ENCODE measurements at regions not wholly inside any gene's neighbourhood (a gene's known extent, or its start where the extent isn't known, plus 50 kb on each side); places are given as distances from the start of the nearest gene placed in this dataset.
"Not testable (repeated sequence)": the region's sequence is repeated elsewhere in the genome, so short reads cannot be mapped to it uniquely, and the experiment has no call there.

DNA sequence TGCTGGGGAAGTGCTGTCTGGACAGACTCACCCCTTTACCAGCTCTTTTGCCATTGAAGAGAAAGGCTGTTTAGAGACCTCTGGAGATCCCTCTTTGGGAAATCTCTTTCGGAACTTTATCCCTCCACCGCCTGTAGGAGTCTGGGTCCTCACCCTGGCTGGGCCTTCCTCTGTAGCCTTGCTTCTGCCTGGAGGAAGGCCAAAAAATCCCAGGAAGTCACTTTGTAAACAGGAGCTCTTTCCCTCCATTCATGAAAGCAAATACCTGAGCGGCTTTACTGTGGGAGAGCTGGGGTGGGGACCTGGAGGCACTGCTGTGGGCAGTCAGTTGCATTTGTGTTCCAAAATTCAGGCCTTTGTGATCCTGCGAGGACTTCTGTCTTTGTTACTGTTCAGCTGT is 126.2 kb downstream of the KLF6 start:
- DNase-seq, result no peak

DNA sequence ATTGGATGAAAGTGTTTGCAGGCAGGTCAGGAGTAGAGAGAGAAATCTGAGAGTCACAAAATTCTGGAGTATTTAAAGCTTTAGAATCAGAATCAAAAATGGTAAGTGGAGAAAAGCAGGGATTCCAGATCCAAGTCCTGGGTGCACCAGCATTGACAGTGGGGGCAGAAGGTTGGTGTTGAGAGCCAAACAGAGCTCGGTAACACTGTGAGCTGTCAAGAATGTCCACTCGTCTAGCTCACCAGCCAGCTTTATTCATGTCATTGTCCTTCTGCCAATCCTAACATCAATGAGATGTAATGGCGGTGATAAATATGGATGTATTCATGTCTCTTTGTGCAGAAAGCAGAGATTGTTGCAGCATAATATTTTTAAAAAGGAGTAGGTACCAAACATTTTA is 128.8 kb downstream of the KLF6 start:
- no peak for DNase-seq

DNA sequence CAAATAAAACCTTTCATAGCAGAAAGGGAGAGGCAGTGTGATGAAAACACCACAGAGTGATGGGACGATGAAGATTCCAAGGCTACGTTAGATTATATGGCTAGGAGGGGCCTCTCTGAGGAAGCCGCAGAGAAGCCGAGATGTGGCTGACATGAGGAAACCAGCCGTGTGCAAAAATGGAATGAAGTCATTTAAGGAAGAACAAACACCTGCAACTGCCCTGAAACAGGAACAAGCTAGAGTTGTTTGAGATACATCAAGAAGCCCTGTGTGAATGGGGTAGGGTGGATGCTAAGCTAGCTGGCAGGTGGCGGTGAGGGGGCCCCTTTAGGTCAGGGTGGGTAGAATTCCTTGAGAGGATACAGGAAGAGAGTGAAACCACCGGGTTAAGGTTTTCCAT is 129.5 kb downstream of the KLF6 start:
- DNase-seq, result no peak

DNA sequence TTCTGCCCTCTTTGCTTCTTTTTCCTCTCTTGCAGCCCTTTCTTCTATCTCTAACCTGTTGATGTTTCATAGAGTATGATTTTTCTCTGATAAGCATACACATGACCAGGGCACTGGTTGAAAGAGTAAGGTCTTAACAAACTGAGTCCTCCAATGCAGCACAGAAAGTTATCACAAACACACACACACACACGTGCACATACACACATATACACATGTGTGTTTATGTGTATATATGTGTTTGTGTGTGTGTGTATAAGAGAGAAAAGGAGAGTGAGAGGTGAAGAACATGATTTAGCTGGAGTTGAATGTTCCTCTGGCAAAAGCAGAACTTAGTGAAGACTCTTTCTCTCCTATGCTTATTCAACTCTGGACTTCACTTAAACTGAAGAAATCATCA is 130.0 kb downstream of the KLF6 start:
- no peak for DNase-seq

DNA sequence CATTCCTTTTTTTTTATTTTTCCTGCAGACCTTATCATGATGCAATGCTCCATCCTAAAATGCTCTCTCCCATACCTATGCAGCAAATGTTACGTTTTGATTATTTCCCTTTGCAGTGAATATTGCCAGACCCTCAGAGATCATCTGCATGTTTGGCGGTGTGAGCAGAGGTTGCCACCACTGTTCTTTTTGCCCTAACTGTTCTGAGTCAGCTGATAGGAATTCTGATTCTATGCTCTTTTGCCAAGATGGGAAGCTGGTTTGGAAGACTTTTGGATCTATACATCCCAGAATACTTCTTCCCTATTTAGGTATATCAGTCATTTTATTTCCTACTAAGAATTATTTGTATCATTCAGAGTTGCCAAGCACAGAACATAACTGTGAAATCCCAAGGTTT is 130.5 kb downstream of the KLF6 start:
- DNase-seq, result no peak

DNA sequence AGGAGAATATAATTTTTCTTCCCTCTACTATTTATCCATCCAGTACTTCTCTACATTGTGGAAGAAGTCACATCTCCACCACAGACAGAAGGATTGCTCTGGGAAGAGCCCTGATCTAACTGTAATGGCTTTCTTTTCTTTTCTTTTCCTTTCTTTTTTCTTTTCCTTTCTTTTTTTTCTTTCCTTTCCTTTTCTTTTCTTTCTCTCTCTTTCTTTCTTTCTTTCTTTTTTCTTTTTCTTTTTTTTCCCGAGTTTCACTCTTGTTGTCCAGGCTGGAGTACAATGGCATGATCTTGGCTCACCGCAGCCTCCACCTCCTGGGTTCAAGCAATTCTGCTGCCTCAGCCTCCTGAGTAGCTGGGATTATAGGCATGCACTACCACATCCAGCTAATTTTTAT is 131.7 kb downstream of the KLF6 start:
- DNase-seq, result not testable (repeated sequence)

DNA sequence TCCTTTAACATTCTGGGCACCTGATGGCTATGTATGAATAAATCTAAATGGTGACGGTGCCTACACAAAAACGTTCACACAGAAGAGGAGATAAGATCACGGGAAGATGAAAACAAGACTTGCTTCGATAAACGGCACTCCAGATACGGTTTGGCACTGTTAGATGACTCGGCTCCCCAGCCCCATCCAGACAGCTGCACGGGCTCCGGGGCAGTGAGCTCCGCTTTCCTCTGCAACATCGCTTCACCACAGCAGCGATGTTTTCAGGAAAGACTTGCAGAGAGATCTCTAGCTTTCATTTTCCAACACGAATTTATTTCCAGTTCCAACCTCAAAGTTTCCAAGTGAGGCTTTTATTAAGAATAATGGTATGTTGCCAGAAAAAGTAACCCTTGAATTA is 132.1 kb downstream of the KLF6 start:
- no peak for DNase-seq

DNA sequence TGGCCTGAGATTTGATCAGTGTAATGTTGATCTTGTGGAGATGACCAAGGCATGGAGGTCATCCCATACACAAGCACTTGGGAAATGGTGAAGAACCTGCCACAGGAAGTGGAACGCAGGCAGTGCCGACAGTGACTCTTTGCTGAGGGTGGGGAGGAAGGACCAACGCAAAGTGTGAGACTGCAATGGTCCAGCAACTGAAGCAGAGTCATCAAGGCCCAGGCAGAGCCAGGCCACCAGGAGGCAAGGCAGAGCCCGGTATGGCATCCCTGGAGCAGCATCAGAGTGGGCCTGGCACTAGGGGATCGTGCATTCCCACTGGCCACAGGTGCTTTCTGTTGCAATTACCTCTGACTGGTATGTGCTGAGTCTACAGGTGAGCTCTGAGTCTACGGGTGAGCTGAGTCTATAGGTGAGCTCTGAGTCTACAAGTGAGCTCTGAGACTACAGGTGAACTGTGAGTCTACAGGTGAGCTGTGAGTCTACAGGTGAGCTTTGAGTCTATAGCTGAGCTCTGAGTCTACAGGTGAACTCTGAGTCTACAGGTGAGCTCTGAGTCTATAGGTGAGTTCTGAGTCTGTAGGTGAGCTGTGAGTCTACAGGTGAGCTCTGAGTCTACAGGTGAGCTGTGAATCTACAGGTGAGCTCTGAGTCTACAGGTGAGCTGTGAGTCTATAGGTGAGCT is 132.9 kb downstream of the KLF6 start:
- no peak for DNase-seq

DNA sequence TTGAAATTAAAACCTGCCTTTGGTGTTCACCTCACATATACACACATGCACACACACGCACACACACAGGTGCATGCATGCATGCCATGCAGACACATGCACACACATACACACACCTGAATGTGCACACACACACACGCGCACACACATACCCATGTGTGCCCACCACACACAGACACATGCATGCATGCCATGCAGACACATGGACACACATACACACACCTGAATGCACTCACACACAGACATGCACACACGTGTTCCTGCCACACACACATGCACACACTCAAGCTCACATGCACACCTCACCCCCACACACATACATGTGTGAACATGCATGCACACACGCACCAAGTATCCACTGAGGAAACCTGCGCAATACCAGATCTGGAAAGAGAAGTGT is 136.4 kb downstream of the KLF6 start:
- DNase-seq, result no peak

DNA sequence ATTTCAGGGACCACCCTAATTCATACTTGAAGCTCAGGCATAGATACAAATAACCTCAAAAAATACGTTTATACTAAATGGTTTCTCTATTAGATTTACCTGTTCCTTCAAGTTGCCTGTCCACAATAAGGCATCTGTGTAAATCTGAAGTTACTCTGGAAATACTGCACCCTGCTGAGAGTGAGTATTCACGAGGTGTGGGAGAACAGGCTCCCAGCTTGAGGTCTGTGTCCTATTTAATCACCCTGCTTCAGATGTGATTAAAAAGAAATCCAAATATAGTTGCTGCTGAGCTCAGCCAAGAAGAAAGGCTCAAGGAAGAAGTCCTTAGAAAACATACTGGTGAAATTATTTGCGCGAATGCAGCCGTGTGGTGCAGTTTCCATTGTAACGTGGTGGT is 136.8 kb downstream of the KLF6 start:
- no peak for DNase-seq

DNA sequence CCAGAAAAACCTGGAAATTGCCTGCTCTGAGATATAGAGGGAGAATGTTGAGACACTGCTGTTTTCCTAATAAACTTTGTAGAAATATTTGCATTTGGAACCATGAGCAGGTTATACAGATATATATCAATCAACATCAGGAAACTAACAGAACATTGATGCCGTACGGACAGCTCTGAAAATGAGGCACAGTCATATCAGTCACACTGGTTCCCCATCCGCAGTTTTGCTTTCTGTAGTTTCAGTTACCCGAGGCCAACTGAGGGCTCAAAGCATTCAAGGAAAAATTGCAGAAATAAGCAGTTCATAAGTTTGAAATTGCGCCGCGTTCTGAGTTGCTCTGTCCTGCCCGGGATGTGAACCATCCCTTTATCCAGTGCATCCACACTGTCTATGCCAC is 137.9 kb downstream of the KLF6 start:
- no peak for DNase-seq

DNA sequence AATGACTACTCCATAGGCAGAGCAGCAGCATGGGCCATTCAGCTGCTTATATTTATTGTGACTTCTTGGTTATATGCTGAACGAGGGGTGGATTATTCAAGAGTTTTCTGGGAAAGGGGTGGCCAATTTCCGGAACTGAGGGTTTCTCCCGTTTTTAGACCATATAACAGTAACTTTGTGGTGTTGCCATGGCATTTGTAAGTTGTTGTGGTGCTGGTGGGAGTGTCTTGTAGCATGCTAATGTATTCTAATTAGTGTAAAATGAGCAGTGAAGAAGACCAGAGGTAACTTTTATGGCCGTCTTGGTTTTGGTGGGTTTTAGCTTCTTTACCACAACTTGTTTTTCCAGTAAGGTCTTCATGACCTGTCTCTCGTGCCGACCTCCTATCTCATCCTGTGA is 139.6 kb downstream of the KLF6 start:
- no peak for DNase-seq

DNA sequence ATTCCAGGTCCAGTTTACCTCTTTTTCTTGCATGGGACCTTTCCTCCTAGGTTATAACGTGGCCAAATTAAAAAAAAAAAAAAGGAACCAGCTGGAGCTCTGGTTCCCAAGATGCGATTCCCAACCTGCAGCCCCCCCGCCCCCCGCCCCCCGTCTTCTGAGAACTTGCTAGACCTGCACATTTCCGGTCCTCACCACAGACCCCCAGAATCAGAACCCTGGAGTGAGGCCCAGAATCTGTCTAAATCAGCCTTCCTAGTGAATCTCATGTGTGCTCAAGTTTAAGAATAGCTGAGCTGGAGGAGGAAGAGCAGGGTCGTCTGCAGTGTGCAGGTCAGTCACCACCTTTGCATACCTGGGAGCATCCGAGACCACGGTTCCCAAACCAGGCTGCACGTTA is 144.2 kb downstream of the KLF6 start:
- no peak for DNase-seq

DNA sequence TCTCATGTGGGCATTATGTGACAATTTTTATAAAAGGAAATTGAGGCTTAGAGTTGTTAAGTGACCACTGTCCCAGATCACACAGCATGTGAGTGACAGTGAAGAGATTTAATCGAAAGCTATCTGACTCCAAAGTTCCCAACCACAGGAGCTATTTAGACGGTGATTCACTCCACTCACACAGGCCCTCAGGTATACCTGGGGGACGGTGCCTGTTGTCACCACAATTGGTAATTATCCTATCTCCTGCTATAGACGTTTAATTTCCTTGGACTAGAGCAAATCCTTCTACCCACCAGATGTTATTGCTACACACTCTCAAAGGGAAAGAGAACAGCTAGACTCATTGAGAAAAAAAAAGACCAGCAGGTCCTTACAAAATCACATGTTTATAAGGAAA is 145.5 kb downstream of the KLF6 start:
- DNase-seq, result no peak

DNA sequence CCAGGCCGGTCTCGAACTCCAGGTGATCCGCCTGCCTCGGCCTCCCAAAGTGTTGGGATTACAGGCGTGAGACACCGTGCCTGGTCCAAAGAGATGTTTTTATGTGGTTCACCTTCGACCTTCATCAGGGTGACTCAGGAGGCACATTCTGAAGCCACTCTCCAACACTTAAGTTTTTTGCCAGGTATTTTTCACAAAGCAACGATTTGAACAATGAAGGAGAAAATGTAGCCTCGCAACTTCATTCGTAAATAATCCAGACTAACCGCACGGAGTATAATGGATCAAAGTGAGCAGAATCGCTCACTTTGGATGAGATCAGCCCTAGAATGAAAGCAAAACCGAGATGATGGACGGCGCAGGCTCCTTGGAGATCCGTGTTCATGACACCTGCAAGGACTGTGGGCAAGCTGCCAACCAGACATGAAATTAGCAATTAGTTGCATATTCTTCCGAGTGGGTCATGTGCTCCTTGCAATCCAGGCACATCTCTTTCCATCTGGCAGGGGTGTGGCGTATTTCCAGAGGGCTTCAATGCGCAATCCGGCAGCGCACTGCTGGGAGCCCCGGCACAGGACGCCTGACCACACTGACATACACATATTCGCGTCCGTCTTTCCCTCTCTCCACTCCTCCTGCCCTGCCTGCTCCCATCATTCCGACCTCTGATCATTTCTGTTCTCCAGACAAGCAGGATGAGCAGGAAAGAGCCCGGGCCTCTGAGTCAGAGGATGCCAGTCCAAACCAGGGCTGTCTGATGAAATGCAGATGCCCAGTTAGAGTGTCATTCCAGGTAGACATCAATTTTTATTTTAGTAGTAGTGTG is 148.4 kb downstream of the KLF6 start:
- no peak for DNase-seq

DNA sequence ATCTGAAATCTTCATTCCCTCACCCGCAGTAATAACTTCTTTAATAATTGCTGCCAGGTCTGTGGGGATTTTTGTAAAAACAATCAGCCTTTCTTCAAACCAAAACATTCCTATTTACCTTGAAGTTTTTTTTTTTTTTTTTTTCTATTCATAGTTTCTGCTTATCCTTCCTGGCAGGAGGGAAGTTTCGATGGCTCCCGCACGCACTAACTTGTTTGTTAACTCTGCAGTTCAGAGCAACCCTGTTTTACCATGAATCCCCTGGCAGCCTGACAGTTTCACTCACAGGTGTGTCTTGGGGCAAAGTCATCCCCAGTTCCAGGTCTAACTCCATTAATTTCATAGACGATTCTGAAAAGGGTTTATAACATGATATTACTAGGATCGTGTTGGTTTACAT is 149.3 kb downstream of the KLF6 start:
- no peak for DNase-seq

DNA sequence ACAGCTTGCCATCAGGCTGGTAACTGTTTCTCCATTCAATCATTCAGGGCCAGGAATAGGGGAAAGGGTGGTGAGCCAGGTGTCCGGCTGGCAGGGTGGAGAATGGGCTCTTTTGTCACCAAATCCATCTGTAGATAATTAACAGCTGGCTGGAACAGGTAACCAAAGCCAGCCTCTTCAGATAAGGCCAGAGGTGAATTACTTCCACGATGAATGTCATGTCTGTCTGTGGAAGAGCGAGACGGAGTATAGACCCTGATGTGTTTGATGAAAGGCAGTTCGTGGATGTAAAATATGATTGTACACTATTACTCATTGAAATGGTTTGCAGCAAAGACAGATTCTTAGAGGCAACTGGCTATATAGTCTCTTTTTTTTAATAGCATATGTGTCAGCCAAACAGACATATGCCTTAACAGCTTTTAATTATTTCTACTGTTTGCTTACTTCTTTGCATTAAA is 149.8 kb downstream of the KLF6 start:
- no peak for DNase-seq

DNA sequence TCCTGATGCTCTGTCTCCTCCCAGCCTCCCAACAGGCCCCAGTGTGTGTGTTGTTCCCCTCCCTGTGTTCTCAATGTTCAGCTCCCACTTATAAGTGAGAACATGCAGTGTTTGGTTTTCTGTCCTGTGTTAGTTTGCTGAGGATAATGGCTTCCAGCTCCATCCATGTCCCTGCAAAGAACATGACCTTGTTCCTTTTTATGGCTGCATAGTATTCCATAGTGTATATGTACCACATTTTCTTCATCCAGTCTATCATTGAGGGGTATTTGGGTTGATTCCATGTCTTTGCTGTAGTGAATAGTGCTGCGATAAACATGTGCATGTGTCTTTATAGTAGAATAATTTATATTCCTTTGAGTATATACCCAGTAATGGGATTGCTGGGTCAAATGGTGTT is 150.4 kb downstream of the KLF6 start:
- DNase-seq, result not testable (repeated sequence)

DNA sequence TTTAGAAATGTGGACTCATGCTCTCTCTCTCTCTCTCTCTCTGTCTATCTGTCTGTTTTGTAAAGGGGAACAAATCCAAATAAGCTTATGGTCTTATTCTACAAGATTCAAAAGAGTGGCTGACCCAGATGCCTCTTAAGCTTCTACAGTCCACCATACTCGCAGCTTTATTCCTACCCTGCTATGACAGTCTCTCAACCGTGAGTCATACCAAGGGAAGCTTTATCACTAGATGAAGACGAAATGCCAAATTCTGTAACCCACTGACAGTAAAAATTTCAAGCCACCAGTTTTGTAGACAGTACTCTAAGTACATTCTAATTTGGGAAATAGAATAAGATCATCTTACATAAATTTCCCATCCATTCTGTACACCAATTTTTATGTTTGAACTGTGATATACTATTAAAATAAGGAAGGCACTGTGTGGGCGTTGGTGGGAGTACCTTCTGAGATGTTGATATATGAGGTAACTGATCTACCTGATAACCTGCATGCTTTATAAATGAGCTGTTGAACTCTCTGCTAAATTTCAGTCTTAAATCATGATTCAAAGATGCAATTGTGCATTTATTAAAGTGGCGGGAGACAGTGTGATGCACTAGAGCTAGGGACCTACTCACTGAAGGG is 153.2 kb downstream of the KLF6 start:
- no peak for DNase-seq

DNA sequence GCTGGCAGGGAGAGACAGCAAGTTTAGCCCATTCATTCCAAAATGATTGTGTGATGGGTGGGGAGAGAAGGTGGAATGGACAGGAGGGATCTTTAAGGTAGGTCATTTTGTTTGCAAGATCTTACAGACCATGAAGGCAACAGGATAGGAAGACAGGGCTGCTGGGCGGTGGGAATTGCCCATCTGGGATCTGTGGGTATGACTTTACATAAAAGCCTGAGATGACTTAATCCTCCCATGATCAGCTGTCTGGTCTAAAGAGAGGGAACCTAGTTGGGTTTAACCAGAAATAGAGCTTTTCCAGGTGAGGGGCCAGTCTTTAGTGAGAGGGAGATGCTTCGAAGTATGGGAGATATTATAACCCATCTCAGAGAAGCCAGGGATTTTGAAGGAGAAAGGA is 153.7 kb downstream of the KLF6 start:
- no peak for DNase-seq

DNA sequence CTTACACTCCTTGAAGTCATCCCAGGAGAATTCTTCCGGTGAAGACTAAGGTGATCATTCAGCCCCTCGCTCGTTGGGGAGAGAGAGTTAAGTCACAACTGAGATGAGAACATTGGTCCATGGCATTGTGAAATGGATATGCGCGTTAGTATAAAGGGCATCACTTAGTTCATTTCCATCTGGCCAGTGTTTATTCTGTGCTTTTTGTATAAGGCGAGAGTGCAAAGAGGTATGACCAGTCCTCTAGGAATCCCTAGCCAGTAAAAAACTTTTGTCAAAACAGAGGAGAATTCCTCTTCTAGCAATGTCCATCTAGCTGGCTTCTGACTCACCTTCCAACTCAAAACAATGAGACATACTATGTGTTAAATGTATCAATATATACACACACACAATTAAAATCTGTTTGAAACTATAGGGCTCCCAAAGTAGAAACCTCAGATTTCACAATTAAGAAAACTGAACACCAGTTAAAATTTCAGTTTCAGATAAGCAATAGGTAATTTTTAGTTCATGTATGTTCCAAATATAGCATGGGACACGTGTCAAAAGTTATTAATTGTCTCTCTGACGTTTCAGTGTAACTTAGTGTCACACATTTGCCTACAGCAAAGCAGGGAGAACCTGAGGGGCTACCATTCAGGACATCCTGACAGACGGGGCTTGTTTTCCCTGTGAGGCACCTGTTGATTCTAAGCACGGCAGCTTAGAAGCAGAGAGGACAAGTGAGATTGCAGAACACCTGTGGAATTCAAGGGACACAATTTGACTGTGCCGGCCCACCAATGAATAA is 158.9 kb downstream of the KLF6 start:
- DNase-seq, result no peak

DNA sequence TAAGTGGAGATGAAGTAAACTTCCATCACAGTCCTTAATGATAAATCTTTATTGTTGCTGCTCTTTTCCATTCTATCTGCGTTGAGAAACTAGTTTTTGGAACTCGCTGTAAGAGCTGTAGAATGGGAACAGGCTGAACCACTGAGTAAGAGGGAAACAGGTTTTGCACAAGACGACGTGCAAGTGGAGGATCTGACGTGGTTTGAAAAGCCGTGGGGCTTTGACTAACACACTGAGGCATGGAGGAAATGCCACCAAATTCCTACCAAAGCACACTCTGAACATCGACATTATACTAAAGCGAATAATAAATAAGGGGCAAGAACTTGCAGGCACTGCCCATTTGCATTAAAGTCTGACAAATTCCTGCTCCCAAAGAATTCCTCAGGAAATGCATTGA is 160.6 kb downstream of the KLF6 start:
- DNase-seq, result no peak

DNA sequence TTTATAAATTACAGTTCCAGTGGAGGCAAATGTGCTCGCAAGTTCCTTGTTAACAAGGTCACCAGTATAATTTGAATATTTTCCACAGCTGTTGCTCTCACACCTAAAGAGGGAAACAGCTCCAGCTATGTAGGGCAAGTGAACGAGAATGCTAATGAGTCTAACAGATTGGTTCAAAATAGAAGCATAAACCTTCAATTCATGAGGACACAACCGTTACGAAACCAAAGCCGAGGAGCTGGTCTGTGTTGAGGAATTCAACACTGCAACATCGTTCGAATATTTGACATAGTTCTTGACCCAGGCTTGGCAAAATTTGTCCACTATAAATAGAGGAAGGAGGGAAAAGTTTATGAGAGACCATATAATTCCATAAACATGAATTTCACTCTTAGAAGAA is 161.3 kb downstream of the KLF6 start:
- no peak for DNase-seq
